Kidney capillary endothelial cell (primary cell): ENCODE measurements at regions not wholly inside any gene's neighbourhood (a gene's known extent, or its start where the extent isn't known, plus 50 kb on each side); places are given as distances from the start of the nearest gene placed in this dataset.
A peak's percentile ranks its signal among the peaks of the same experiment; 100 is the strongest.

Source experiments
- DNase-seq: peaks from one replicate; pipeline ENCODE4 v3.0.0-alpha.2; 2018; ENCODE audit warnings: low spot score

- DNase-seq = no peak
These were observed 410.3 kb upstream of the RASGEF1B start for GRCh38 chr4:81881855-81882621.

GRCh38 chr4:81876106-81876505 lies 404.4 kb upstream of the RASGEF1B start:
- DNase-seq = no peak

- DNase-seq = no peak
These were observed 403.2 kb upstream of the RASGEF1B start for GRCh38 chr4:81874661-81875515.

- no peak for DNase-seq
These were observed 398.6 kb upstream of the RASGEF1B start for GRCh38 chr4:81870275-81870674.

GRCh38 chr4:81860111-81860510 lies 388.4 kb upstream of the RASGEF1B start:
- DNase-seq = no peak

- DNase-seq = no peak
These were observed 382.7 kb upstream of the RASGEF1B start for GRCh38 chr4:81854406-81854805.

- DNase-seq = no peak
These were observed 380.5 kb upstream of the RASGEF1B start for GRCh38 chr4:81852031-81852715.

GRCh38 chr4:81850701-81851100 lies 379.0 kb upstream of the RASGEF1B start:
- DNase-seq = no peak

GRCh38 chr4:81845761-81846160 lies 374.1 kb upstream of the RASGEF1B start:
- no peak for DNase-seq

GRCh38 chr4:81845273-81845672 lies 373.6 kb upstream of the RASGEF1B start:
- no peak for DNase-seq

GRCh38 chr4:81844717-81845116 lies 373.0 kb upstream of the RASGEF1B start:
- DNase-seq = peak; percentile 78

GRCh38 chr4:81839347-81840042 lies 367.8 kb upstream of the RASGEF1B start:
- DNase-seq = no peak

- no peak for DNase-seq
These were observed 366.9 kb upstream of the RASGEF1B start for GRCh38 chr4:81838586-81838985.

GRCh38 chr4:81836716-81837115 lies 365.0 kb upstream of the RASGEF1B start:
- DNase-seq = no peak

- DNase-seq = no peak
These were observed 361.9 kb upstream of the RASGEF1B start for GRCh38 chr4:81833576-81833975.

GRCh38 chr4:81828991-81829390 lies 357.3 kb upstream of the RASGEF1B start:
- DNase-seq = no peak

GRCh38 chr4:81827577-81828202 lies 356.0 kb upstream of the RASGEF1B start:
- peak; percentile 32 for DNase-seq

GRCh38 chr4:81826817-81827424 lies 355.2 kb upstream of the RASGEF1B start:
- DNase-seq = no peak

GRCh38 chr4:81826335-81826734 lies 354.6 kb upstream of the RASGEF1B start:
- no peak for DNase-seq

- no peak for DNase-seq
These were observed 346.7 kb upstream of the RASGEF1B start for GRCh38 chr4:81818385-81818920.
